Natural killer cell (primary cell): ENCODE measurements at regions not wholly inside any gene's neighbourhood (a gene's known extent, or its start where the extent isn't known, plus 50 kb on each side); places are given as distances from the start of the nearest gene placed in this dataset.

Experiments
- ATAC-seq, 3 donors: fragments of 150-1000 bp in 2 of 3; fragments of 200-7000 bp in 1 of 3; cut with Tn5 transposase; 1 replicate in 1 of 3; 2 replicates in 2 of 3; pipeline ENCODE4 v1.10.0; 2021; ENCODE audit warnings: mild to moderate bottlenecking in 2 of 3, moderate library complexity in 2 of 3
- DNase-seq, 2 donors: peaks; one replicate each; pipeline versions ENCODE4 v3.0.0 to v3.0.0-alpha.2; 2013 to 2021; ENCODE audit warnings: mixed read lengths in 1 of 2
- H3K27ac ChIP-seq: one replicate; pipeline ENCODE4 v1.5.1; 2013; ENCODE audit warnings: mild to moderate bottlenecking, low read length
- H3K27me3 ChIP-seq: one replicate; pipeline ENCODE4 v1.6.1; 2013; ENCODE audit warnings: low read length; ENCODE audit not compliant: control insufficient read depth, insufficient read depth
- H3K36me3 ChIP-seq: one replicate; pipeline ENCODE4 v1.6.1; 2013; ENCODE audit warnings: low read length; ENCODE audit not compliant: control insufficient read depth, insufficient read depth
- H3K4me1 ChIP-seq: one replicate; pipeline ENCODE4 v1.6.1; 2013; ENCODE audit warnings: low read length; ENCODE audit not compliant: control insufficient read depth, insufficient read depth
- H3K4me3 ChIP-seq: one replicate; pipeline ENCODE4 v1.5.1; 2013; ENCODE audit warnings: low read length
- H3K9me3 ChIP-seq: one replicate; pipeline ENCODE4 v1.6.1; 2013; ENCODE audit warnings: low read length; ENCODE audit not compliant: control insufficient read depth, insufficient read depth
- H3K27ac Mint-ChIP-seq, 2 donors: one replicate each; pipeline ENCODE4 v1.8.0; 2022; ENCODE audit warnings: mild to moderate bottlenecking in 2 of 2, mixed read lengths in 2 of 2, moderate library complexity in 1 of 2
- H3K27me3 Mint-ChIP-seq, 2 donors: one replicate each; pipeline ENCODE4 v1.8.0; 2022; ENCODE audit warnings: low read depth in 2 of 2, mixed read lengths in 2 of 2
- H3K36me3 Mint-ChIP-seq: one replicate; pipeline ENCODE4 v1.8.0; 2022; ENCODE audit warnings: mixed read lengths
- H3K4me1 Mint-ChIP-seq, 2 donors: one replicate each; pipeline ENCODE4 v1.8.0; 2022; ENCODE audit warnings: mixed read lengths in 2 of 2
- H3K4me3 Mint-ChIP-seq: one replicate; pipeline ENCODE4 v1.8.0; 2022; ENCODE audit warnings: mild to moderate bottlenecking, moderate library complexity, mixed read lengths
- H3K9me3 Mint-ChIP-seq, 2 donors: one replicate each; pipeline ENCODE4 v1.8.0; 2022; ENCODE audit warnings: mixed read lengths in 2 of 2
- CTCF ChIP-seq: fragments of 200-600 bp; IDR thresholded peaks from one replicate; pipeline ENCODE4 v1.8.0; 2022; ENCODE audit warnings: antibody characterized with exemption
- WGBS: methylation state at CpG from one replicate; pipeline ENCODE4 v1.1.7; 2013; ENCODE audit warnings: missing lambda C conversion rate; ENCODE audit not compliant: insufficient coverage; 5-methylcytosine and 5-hydroxymethylcytosine counted together
- intact Hi-C: fragments of 100-400 bp; cut with micrococcal nuclease; formaldehyde crosslinking; loops from one replicate; pipeline ENCODE4 v1.14.2; 2022

- intact Hi-C loops = no loop called here
- Histone ChIP-seq H3K4me3 (no peak overlapping the region), H3K27me3 (no peaks in the 10 kb centered on the region), H3K27ac (no peak overlapping the region), H3K9me3 (no peaks in the 10 kb centered on the region), H3K4me1 (no peaks in the 10 kb centered on the region), H3K36me3 (no peaks in the 10 kb centered on the region)
- WGBS = 24% methylated on average over 2 of the region's 3 CpGs
- no peak overlapping the region for H3K4me3 Mint-ChIP-seq
- DNase-seq (no peak), ATAC-seq (no peak)
- H3K27ac Mint-ChIP-seq = no peak overlapping the region
- no peak for TF ChIP-seq CTCF
- no peaks in the 10 kb centered on the region for H3K4me1 Mint-ChIP-seq
- peaks cover 0 to 3% of the 10 kb centered on the region in 2 donors for H3K9me3 Mint-ChIP-seq
- peaks cover 0 to 4% of the 10 kb centered on the region in 2 donors for H3K27me3 Mint-ChIP-seq
- no peaks in the 10 kb centered on the region for H3K36me3 Mint-ChIP-seq
Measured at GRCh38 chr12:113601656-113602263, 130.1 kb upstream of the LHX5 start.

GRCh38 chr12:113598815-113599406 lies 127.2 kb upstream of the LHX5 start:
- intact Hi-C loops = no loop called here
- ATAC-seq = no peak

GRCh38 chr12:113594967-113595366 lies 123.3 kb upstream of the LHX5 start:
- Histone ChIP-seq H3K4me1 (peaks cover 4% of the 10 kb centered on the region), H3K27ac (no peak overlapping the region), H3K27me3 (peaks cover 5% of the 10 kb centered on the region), H3K9me3 (peaks cover 3% of the 10 kb centered on the region), H3K36me3 (no peaks in the 10 kb centered on the region), H3K4me3 (no peak overlapping the region)
- DNase-seq (no peak), ATAC-seq (no peak)
- Mint-ChIP-seq H3K27ac (no peak overlapping the region), H3K27me3 (peaks cover 7 to 16% of the 10 kb centered on the region in 2 donors), H3K36me3 (no peaks in the 10 kb centered on the region), H3K4me1 (peaks cover 7 to 10% of the 10 kb centered on the region in 2 donors), H3K4me3 (no peak overlapping the region), H3K9me3 (peaks cover 3% of the 10 kb centered on the region in 2 donors)
- TF ChIP-seq CTCF = no peak
- WGBS = 100% methylated on average over 1 of the region's 2 CpGs
- intact Hi-C loops = no loop called here

More at GRCh38 chr12:113598815-113599406, 127.2 kb upstream of the LHX5 start:
- no peak for DNase-seq
- Mint-ChIP-seq H3K4me3 (no peak overlapping the region), H3K27me3 (peaks cover 7 to 8% of the 10 kb centered on the region in 2 donors), H3K27ac (no peak overlapping the region), H3K36me3 (no peaks in the 10 kb centered on the region), H3K4me1 (no peaks in the 10 kb centered on the region), H3K9me3 (peaks cover 3% of the 10 kb centered on the region in 2 donors)
- H3K27me3 ChIP-seq = no peaks in the 10 kb centered on the region
- TF ChIP-seq CTCF = no peak
- no peaks in the 10 kb centered on the region for H3K36me3 ChIP-seq
- 69% methylated on average over 11 of the region's 11 CpGs for WGBS
- H3K4me1 ChIP-seq = no peaks in the 10 kb centered on the region
- no peak overlapping the region for H3K27ac ChIP-seq
- H3K4me3 ChIP-seq = no peak overlapping the region
- no peaks in the 10 kb centered on the region for H3K9me3 ChIP-seq
